T-helper 1 cell (primary cell): ENCODE measurements at regions not wholly inside any gene's neighbourhood (a gene's known extent, or its start where the extent isn't known, plus 50 kb on each side); places are given as distances from the start of the nearest gene placed in this dataset.
"Not testable (repeated sequence)": the region's sequence is repeated elsewhere in the genome, so short reads cannot be mapped to it uniquely, and the experiment has no call there.

Experiments used
- DNase-seq, 5 donors: peaks; one replicate each; pipeline ENCODE4 v3.0.0-alpha.2; 2012 to 2020

GRCh38 chr12:126030573-126030972 is 965.3 kb downstream of the AACS start:
- no peak for DNase-seq

- DNase-seq: no peak
Observed at GRCh38 chr12:126033751-126034150, 968.5 kb downstream of the AACS start.

GRCh38 chr12:126036348-126036747 is 971.1 kb downstream of the AACS start:
- no peak for DNase-seq

- DNase-seq: no peak
Observed at GRCh38 chr12:126038434-126038833, 973.2 kb downstream of the AACS start.

GRCh38 chr12:126040307-126040706 is 975.1 kb downstream of the AACS start:
- no peak for DNase-seq

GRCh38 chr12:126042286-126042685 is 977.1 kb downstream of the AACS start:
- no peak for DNase-seq

GRCh38 chr12:126049501-126049900 is 984.3 kb downstream of the AACS start:
- DNase-seq: not testable (repeated sequence)

GRCh38 chr12:126051611-126052107 is 986.4 kb downstream of the AACS start:
- DNase-seq: no peak

GRCh38 chr12:126055521-126055920 is 990.3 kb downstream of the AACS start:
- no peak for DNase-seq

GRCh38 chr12:126061777-126062176 is 996.5 kb downstream of the AACS start:
- no peak for DNase-seq

- DNase-seq: no peak
Observed at GRCh38 chr12:126064028-126064427, 998.8 kb downstream of the AACS start.

GRCh38 chr12:126067626-126068329 is 1002.5 kb downstream of the AACS start:
- no peak for DNase-seq

- peak in 2 of 5 donors; percentile 19 to 24 for DNase-seq
Observed at GRCh38 chr12:126069549-126070165, 1004.4 kb downstream of the AACS start.

GRCh38 chr12:126076515-126076914 is 1011.3 kb downstream of the AACS start:
- DNase-seq: no peak

- no peak for DNase-seq
Observed at GRCh38 chr12:126083926-126084325, 1018.7 kb downstream of the AACS start.

GRCh38 chr12:126084480-126084879 is 1019.2 kb downstream of the AACS start:
- DNase-seq: no peak

GRCh38 chr12:126086242-126086641 is 1021.0 kb downstream of the AACS start:
- no peak for DNase-seq

- no peak for DNase-seq
Observed at GRCh38 chr12:126087692-126088091, 1022.5 kb downstream of the AACS start.

GRCh38 chr12:126093908-126094307 is 1028.7 kb downstream of the AACS start:
- no peak for DNase-seq

- DNase-seq: no peak
Observed at GRCh38 chr12:126095748-126096510, 1030.7 kb downstream of the AACS start.

- no peak for DNase-seq
Observed at GRCh38 chr12:126106706-126107105, 1041.5 kb downstream of the AACS start.

- DNase-seq: no peak
Observed at GRCh38 chr12:126107659-126108058, 1042.4 kb downstream of the AACS start.

- DNase-seq: no peak
Observed at GRCh38 chr12:126108247-126108646, 1043.0 kb downstream of the AACS start.

- no peak for DNase-seq
Observed at GRCh38 chr12:126112141-126112540, 1046.9 kb downstream of the AACS start.
